Right lobe of liver (tissue), 6 donors: ENCODE measurements at regions not wholly inside any gene's neighbourhood (a gene's known extent, or its start where the extent isn't known, plus 50 kb on each side); places are given as distances from the start of the nearest gene placed in this dataset.
"Not testable (repeated sequence)": the region's sequence is repeated elsewhere in the genome, so short reads cannot be mapped to it uniquely, and the experiment has no call there.

Source experiments
- ATAC-seq, 4 donors: fragments of 200-7000 bp; cut with Tn5 transposase; one replicate each; pipeline ENCODE4 v1.9.1; 2020; ENCODE audit warnings: mild to moderate bottlenecking in 4 of 4, moderate library complexity in 4 of 4
- DNase-seq, 3 donors: peaks; one replicate each; pipeline ENCODE4 v3.0.0-alpha.2; 2020
- H3K27ac ChIP-seq, 3 donors: fragments of 200-600 bp; one replicate each; pipeline ENCODE4 v1.8.0; 2022
- H3K27me3 ChIP-seq, 2 donors: fragments of 200-600 bp; one replicate each; pipeline ENCODE4 v1.8.0; 2022
- H3K36me3 ChIP-seq, 4 donors: fragments of 200-600 bp; sonication (generic) in 1 of 4; one replicate each; pipeline versions ENCODE4 v1.5.1 to v1.8.0; 2017 to 2022; ENCODE audit warnings: control low read depth in 1 of 4
- H3K4me1 ChIP-seq, 4 donors: fragments of 200-600 bp; sonication (generic) in 1 of 4; one replicate each; pipeline versions ENCODE4 v1.5.1 to v1.8.0; 2017 to 2022; ENCODE audit warnings: control low read depth in 1 of 4
- H3K4me3 ChIP-seq, 3 donors: fragments of 200-600 bp; one replicate each; pipeline ENCODE4 v1.8.0; 2022
- H3K9me3 ChIP-seq, 4 donors: fragments of 200-600 bp; sonication (generic) in 1 of 4; one replicate each; pipeline versions ENCODE4 v1.5.1 to v1.8.0; 2017 to 2022; ENCODE audit warnings: control low read depth in 1 of 4
- CTCF ChIP-seq, 4 donors: fragments of 200-600 bp in 3 of 4; fragments of 450-650 bp in 1 of 4; IDR thresholded peaks; one replicate each; pipeline versions ENCODE4 v1.5.1 to v1.8.0; 2016 to 2022; ENCODE audit warnings: antibody characterized with exemption in 4 of 4, mild to moderate bottlenecking in 2 of 4
- POLR2A ChIP-seq: fragments of 450-650 bp; IDR thresholded peaks from one replicate; pipeline ENCODE4 v1.6.1; 2017; ENCODE audit warnings: antibody characterized with exemption, mild to moderate bottlenecking
- WGBS: methylation state at CpG from one replicate; pipeline ENCODE4 v1.1.6; 2018; ENCODE audit warnings: low coverage, low lambda C conversion rate; ENCODE audit not compliant: insufficient coverage; ENCODE audit errors: missing lambda C conversion rate; 5-methylcytosine and 5-hydroxymethylcytosine counted together
- intact Hi-C, 2 donors: fragments of 100-400 bp; cut with DNase I; formaldehyde crosslinking; loops; one replicate each; pipeline versions ENCODE4 v1.11.2 to v1.14.1; 2022
- donor health status: DM: no; HTN: yes; CAD: no.
- donor health status: DM: no; HTN: no; CAD: no.
- donor health status: DM: no; HTN: no; CAD: no.
- donor health status: DM: no; HTN: yes; CAD: no.
- donor health status: DM: no; HTN: yes; CAD: no.

DNA sequence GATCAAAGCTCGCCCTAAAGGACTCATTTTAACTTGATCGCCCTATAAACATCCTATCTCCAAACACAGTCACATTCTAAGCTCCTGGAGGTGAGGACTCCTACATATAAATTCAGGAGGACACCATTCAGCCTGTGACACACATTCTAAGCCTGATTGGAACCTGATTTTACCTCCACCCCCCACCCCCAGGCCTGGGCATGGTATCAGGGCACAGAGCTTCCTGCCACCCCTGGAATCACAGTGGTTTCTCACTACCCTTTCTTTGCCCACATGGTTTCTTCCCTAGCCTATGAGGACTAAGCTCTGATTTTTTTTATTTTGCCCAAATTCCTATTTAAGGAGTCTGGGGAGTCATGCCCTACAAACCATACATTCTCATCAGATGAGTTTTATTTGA, 428.1 kb upstream of the ID2 start:
- DNase-seq (no peak), ATAC-seq (no peak)
- 83% methylated on average over 2 of the region's 2 CpGs for whole genome bisulfite sequencing
- H3K27me3 ChIP-seq: no peaks in the 10 kb centered on the region
- TF ChIP-seq CTCF (IDR thresholded peaks at IDR 0.05): no peak
- no peak for TF ChIP-seq POLR2A
- no peak overlapping the region for H3K27ac ChIP-seq
- H3K4me3 ChIP-seq: no peak overlapping the region
- H3K36me3 ChIP-seq: no peaks in the 10 kb centered on the region
- H3K4me1 ChIP-seq: peaks cover 0 to 8% (median 2%) of the 10 kb centered on the region in 4 donors
- no peaks in the 10 kb centered on the region for H3K9me3 ChIP-seq
- intact Hi-C loops: no loop called here

GRCh38 chr2:8254214-8254613, 427.6 kb upstream of the ID2 start:
- ATAC-seq, H3K9me3 ChIP-seq, H3K4me1 ChIP-seq, DNase-seq, H3K36me3 ChIP-seq, H3K27ac ChIP-seq, H3K4me3 ChIP-seq, H3K27me3 ChIP-seq, intact Hi-C loops: not testable (repeated sequence)

- TF ChIP-seq CTCF (IDR thresholded peaks at IDR 0.05): no peak
- no peak for TF ChIP-seq POLR2A
- H3K4me1 ChIP-seq: peaks cover 0 to 2% (median 0%) of the 10 kb centered on the region in 4 donors
- intact Hi-C loops: no loop called here
- no peaks in the 10 kb centered on the region for H3K36me3 ChIP-seq
- no peaks in the 10 kb centered on the region for H3K9me3 ChIP-seq
- 98% methylated on average over 5 of the region's 7 CpGs for WGBS
- no peak for ATAC-seq
- DNase-seq: no peak
- no peaks in the 10 kb centered on the region for H3K27me3 ChIP-seq
- H3K27ac ChIP-seq: no peak overlapping the region
- H3K4me3 ChIP-seq: no peak overlapping the region
Measured at GRCh38 chr2:8254791-8255447, 426.9 kb upstream of the ID2 start.

DNA sequence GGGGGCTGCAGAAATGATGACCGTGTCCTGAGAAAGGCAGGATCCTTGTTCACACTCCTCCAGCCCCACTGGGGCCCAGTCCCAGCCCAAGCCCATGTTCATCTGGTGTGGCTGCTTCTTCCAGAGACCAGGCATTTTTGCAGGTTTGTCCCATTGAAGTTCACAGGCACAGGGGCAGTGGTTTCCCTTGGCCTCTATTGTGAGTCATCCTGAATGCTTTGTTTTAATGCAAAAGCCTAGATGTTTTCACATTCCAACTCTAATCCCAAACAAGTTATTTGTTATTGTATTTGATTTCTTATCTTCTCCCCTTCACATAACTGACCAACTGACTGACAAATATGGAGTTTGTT, 426.4 kb upstream of the ID2 start:
- Histone ChIP-seq H3K27ac (no peak overlapping the region), H3K36me3 (no peaks in the 10 kb centered on the region), H3K27me3 (no peaks in the 10 kb centered on the region), H3K9me3 (no peaks in the 10 kb centered on the region), H3K4me1 (no peaks in the 10 kb centered on the region), H3K4me3 (no peak overlapping the region)
- intact Hi-C loops: no loop called here
- DNase-seq: no peak
- 67% methylated on average over 1 of the region's 1 CpG for WGBS
- no peak for ATAC-seq
- TF ChIP-seq POLR2A (no peak), CTCF (IDR thresholded peaks at IDR 0.05) (no peak)

GRCh38 chr2:8256905-8257304, 425.0 kb upstream of the ID2 start:
- intact Hi-C loops: no loop called here
- no peaks in the 10 kb centered on the region for H3K9me3 ChIP-seq
- DNase-seq (no peak), ATAC-seq (no peak)
- H3K4me3 ChIP-seq: no peak overlapping the region
- no peaks in the 10 kb centered on the region for H3K36me3 ChIP-seq
- H3K4me1 ChIP-seq: peaks cover 0 to 3% (median 0%) of the 10 kb centered on the region in 4 donors
- 82% methylated on average over 6 of the region's 6 CpGs for WGBS
- TF ChIP-seq POLR2A (no peak), CTCF (IDR thresholded peaks at IDR 0.05) (no peak)
- no peak overlapping the region for H3K27ac ChIP-seq
- H3K27me3 ChIP-seq: no peaks in the 10 kb centered on the region
